Ishikawa (cell line): ENCODE measurements at regions not wholly inside any gene's neighbourhood (a gene's known extent, or its start where the extent isn't known, plus 50 kb on each side); places are given as distances from the start of the nearest gene placed in this dataset.

ENCODE experiments used
- CEBPB ChIP-seq: IDR thresholded peaks from 2 replicates; pipeline ENCODE4 v1.6.1; 2012
- CREB1 ChIP-seq: IDR thresholded peaks from 2 replicates; pipeline ENCODE4 v1.6.1; 2012; ENCODE audit warnings: low read depth
- EGR1 ChIP-seq: IDR thresholded peaks from 2 replicates; pipeline ENCODE4 v1.6.1; 2012
- EP300 ChIP-seq: IDR thresholded peaks from 2 replicates; pipeline ENCODE4 v1.6.1; 2012; ENCODE audit warnings: borderline replicate concordance
- FOXM1 ChIP-seq: IDR thresholded peaks from 2 replicates; pipeline ENCODE4 v1.6.1; 2012; ENCODE audit warnings: low read depth, borderline replicate concordance
- MAX ChIP-seq: IDR thresholded peaks from 2 replicates; pipeline ENCODE4 v1.6.1; 2012
- NFIC ChIP-seq: IDR thresholded peaks from 2 replicates; pipeline ENCODE4 v1.6.1; 2012
- RAD21 ChIP-seq: IDR thresholded peaks from 2 replicates; pipeline ENCODE4 v1.6.1; 2012; ENCODE audit warnings: low read depth
- TAF1 ChIP-seq: IDR thresholded peaks from 2 replicates; pipeline ENCODE4 v1.6.1; 2012; ENCODE audit warnings: low read depth, mild to moderate bottlenecking
- TCF12 ChIP-seq: IDR thresholded peaks from 2 replicates; pipeline ENCODE4 v1.6.1; 2012; ENCODE audit warnings: low read depth
- TEAD4 ChIP-seq: IDR thresholded peaks from 2 replicates; pipeline ENCODE4 v1.6.1; 2012
- USF1 ChIP-seq: IDR thresholded peaks from 2 replicates; pipeline ENCODE4 v1.6.1; 2012
- YY1 ChIP-seq: IDR thresholded peaks from 2 replicates; pipeline ENCODE4 v1.6.1; 2012; ENCODE audit warnings: low read depth
- ZBTB7A ChIP-seq: IDR thresholded peaks from 2 replicates; pipeline ENCODE4 v1.6.1; 2012; ENCODE audit warnings: low read depth
- TF ChIP-seq, protein P1 (sequence below): IDR thresholded peaks from 2 replicates; pipeline ENCODE4 v1.6.1; 2012; ENCODE audit warnings: low read depth, mild to moderate bottlenecking

GRCh38 chr4:160117686-160118085, 1014.8 kb downstream of the RAPGEF2 start:
- TF ChIP-seq TAF1: no peak
- no peak for TF ChIP-seq ZBTB7A
- TF ChIP-seq FOXM1: no peak
- no peak for TF ChIP-seq USF1
- no peak for TF ChIP-seq CREB1
- TF ChIP-seq TEAD4: no peak
- no peak for TF ChIP-seq EGR1
- TF ChIP-seq, protein P1, sequence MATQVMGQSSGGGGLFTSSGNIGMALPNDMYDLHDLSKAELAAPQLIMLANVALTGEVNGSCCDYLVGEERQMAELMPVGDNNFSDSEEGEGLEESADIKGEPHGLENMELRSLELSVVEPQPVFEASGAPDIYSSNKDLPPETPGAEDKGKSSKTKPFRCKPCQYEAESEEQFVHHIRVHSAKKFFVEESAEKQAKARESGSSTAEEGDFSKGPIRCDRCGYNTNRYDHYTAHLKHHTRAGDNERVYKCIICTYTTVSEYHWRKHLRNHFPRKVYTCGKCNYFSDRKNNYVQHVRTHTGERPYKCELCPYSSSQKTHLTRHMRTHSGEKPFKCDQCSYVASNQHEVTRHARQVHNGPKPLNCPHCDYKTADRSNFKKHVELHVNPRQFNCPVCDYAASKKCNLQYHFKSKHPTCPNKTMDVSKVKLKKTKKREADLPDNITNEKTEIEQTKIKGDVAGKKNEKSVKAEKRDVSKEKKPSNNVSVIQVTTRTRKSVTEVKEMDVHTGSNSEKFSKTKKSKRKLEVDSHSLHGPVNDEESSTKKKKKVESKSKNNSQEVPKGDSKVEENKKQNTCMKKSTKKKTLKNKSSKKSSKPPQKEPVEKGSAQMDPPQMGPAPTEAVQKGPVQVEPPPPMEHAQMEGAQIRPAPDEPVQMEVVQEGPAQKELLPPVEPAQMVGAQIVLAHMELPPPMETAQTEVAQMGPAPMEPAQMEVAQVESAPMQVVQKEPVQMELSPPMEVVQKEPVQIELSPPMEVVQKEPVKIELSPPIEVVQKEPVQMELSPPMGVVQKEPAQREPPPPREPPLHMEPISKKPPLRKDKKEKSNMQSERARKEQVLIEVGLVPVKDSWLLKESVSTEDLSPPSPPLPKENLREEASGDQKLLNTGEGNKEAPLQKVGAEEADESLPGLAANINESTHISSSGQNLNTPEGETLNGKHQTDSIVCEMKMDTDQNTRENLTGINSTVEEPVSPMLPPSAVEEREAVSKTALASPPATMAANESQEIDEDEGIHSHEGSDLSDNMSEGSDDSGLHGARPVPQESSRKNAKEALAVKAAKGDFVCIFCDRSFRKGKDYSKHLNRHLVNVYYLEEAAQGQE: no peak
- TF ChIP-seq CEBPB: no peak
- TF ChIP-seq MAX: no peak
- TF ChIP-seq TCF12: no peak
- TF ChIP-seq NFIC: no peak
- no peak for TF ChIP-seq RAD21
- no peak for TF ChIP-seq YY1
- no peak for TF ChIP-seq EP300

DNA sequence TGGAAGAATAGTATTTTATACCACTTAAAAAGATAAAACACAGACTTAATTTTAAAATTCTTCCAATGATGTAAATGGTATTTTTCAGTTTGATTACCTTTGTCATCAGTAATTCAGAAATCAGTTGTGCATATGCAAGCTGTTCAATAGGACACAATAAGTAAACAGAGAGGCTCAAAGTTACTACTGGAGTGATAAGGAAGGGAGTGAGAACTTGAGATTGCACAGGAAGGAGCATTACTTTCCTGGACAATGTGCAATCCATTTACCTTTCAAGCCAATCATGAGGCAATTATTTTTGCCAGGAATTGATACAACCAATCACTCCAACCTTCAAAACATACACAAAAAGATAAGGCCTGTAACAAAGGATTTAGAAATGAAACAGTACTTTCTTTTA, 1024.3 kb downstream of the RAPGEF2 start:
- TF ChIP-seq, protein P1: no peak
- no peak for TF ChIP-seq CREB1
- no peak for TF ChIP-seq TEAD4
- TF ChIP-seq CEBPB: no peak
- no peak for TF ChIP-seq EP300
- no peak for TF ChIP-seq YY1
- no peak for TF ChIP-seq TCF12
- no peak for TF ChIP-seq USF1

DNA sequence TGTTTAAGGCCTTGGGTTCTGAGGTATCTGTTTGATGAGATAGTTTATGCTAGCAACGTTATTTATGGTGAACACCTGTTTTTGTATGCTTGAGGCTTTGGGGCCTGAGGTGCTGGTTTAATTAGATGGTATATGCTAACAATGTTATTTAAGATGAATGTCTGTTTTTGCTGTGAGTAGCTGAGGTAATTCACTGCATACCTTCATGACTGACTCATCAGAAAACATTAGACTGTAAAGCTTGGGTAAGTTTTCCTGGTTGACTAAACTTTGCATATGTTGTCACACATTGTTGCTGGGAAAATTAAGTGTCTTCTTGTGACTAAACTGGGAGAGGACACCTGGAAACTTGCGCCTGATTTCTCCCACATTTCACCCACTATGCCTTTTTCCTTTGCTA, 1026.6 kb downstream of the RAPGEF2 start:
- TF ChIP-seq MAX (no peak), USF1 (no peak), YY1 (no peak), EP300 (peak; percentile 76; the same call in 1 of the 2 replicates), TEAD4 (peak; percentile 87), TCF12 (peak; percentile 76), CEBPB (peak; percentile 59; the same call in 1 of the 2 replicates), CREB1 (no peak)

DNA sequence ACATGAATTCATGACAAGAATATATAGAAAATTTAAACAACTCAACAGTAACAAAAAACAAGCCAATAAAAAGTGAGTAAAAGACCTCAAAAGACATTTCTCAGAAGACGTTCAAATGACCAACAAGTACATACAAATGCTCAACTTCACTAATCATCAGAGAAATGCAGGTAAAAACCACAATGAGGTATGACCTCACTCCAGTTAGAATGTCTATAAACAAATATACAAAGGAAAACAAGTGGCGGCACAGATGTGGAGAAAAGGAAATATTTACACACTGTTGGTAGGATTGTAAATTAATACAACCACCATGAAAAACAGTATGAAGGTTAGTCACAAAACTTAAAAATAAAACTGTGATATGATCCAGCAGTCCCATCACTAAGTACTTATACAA, 1033.1 kb downstream of the RAPGEF2 start:
- TF ChIP-seq YY1: no peak
- TF ChIP-seq, protein P1: no peak
- no peak for TF ChIP-seq RAD21
- no peak for TF ChIP-seq EGR1
- no peak for TF ChIP-seq CREB1
- no peak for TF ChIP-seq EP300
- no peak for TF ChIP-seq ZBTB7A
- TF ChIP-seq MAX: no peak
- TF ChIP-seq CEBPB: no peak
- TF ChIP-seq NFIC: no peak
- TF ChIP-seq FOXM1: no peak
- TF ChIP-seq USF1: no peak
- TF ChIP-seq TCF12: no peak
- no peak for TF ChIP-seq TAF1
- TF ChIP-seq TEAD4: no peak
